UCSD-AML1 (cell line): ENCODE measurements at regions not wholly inside any gene's neighbourhood (a gene's known extent, or its start where the extent isn't known, plus 50 kb on each side); places are given as distances from the start of the nearest gene placed in this dataset.

Experiments
- DNase-seq: peaks from one replicate; lab custom pipeline; 2025; ENCODE audit not compliant: unreplicated experiment; lab: John Stamatoyannopoulos, UW

DNA sequence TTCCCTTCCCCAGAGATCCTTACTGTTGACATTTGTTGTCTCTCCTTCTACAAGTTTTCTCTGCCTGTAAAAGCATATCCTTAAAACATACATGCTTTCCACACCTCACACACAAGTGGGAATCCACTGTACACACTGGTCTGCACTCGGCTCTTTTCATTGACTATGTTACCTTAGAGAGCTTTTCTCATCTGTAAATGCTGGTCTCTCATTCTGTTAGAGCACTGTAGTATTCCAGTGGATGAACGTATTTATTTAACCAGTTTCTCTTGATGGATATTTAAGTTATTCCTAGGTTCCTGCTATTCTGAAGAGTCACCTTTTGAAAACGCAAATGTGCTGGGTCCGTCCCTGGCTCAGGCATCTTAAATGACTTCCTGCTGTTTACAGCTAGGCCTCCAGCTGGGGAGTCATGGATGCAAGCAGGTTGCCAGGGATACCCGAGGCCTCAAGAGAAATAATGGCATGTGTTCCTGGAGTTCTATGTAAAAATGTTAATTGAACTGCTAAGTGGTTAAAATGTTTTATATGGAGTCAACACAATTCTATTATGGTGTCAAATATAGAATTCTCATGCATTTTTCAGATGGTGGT lies 61.1 kb upstream of the TGM3 start:
- DNase-seq: no peak

GRCh38 chr20:2236256-2236655 lies 59.5 kb upstream of the TGM3 start:
- no peak for DNase-seq

- DNase-seq: peak; percentile 64
Measured at GRCh38 chr20:2237059-2237458, 58.7 kb upstream of the TGM3 start.

- no peak for DNase-seq
Measured at GRCh38 chr20:2238601-2239000, 57.2 kb upstream of the TGM3 start.

DNA sequence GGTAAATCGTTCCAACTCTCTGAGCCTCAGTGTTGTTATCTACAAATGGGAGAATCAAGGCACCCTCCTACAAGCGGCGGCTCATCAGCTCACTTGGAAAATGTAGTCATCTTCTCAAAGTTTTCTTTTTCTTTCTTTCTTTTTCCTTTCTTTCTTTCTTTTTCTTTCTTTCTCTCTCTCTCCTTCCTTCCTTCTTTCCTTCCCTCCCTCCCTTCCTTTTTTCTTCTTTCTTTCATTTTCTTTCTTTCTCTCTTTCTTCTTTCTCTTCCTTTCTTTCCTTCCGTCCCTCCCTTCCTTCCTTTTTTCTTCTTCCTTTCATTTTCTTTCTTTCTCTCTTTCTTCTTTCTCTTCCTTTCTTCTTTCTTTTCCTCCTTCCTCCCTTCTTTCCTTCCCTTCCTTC lies 55.0 kb upstream of the TGM3 start:
- DNase-seq: no peak

DNA sequence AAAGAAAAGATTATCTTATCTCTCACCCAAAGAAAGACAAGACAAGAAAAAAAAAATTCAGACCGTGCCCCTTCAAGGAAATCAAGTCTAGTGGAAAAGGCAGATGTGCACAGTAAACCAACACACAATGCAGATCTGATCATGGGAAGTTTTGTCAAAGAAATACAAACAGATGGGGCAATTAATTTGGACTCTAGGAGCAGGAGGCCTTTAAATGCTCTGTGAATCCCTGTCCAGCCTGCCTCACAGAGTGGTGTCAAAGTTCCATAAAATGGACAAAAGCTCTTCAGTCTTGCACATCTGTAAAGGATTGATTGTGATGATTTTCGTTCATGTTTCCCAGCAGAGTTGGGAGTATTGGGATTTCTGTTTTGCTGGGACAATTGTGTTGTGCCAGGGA lies 53.1 kb upstream of the TGM3 start:
- no peak for DNase-seq

DNA sequence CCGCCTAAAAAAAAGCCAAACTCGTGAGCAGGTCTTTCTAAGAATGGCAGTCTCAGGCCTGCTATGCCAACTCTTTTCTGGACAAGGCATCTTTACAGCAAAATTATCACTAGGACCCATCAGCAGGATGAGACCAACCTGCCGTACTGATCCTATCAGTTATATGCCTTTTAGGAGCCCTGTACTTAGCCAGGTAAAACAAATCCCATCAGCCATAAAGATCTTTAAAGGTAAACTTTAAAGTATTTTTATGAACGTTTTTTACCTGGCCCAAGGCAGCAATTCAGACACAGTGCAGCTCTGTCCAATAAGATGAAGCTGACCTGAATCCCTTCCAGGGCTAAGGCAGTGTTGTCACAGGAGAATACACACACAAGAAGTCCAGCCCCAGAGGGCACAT lies 51.3 kb upstream of the TGM3 start:
- no peak for DNase-seq

DNA sequence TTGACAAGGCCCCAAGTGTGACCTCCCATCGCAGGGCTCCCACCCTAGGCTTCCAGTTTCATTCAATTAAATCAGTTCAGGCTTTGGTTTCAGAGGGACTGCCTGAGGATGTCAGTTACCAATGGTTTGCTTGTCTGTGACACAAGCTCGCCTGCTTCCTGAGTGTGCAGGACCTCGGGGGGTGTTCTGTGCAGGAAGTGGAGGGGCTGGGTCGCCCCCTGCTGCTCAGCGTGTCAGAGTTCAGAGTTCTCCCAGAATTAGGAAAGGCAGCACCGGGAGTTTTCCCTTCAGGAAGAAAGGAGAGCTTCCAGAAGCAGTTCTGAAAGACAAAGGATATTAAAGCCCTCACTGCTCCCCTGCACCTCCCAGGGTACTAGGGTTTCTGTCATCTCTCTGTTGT lies 50.8 kb upstream of the TGM3 start:
- no peak for DNase-seq

DNA sequence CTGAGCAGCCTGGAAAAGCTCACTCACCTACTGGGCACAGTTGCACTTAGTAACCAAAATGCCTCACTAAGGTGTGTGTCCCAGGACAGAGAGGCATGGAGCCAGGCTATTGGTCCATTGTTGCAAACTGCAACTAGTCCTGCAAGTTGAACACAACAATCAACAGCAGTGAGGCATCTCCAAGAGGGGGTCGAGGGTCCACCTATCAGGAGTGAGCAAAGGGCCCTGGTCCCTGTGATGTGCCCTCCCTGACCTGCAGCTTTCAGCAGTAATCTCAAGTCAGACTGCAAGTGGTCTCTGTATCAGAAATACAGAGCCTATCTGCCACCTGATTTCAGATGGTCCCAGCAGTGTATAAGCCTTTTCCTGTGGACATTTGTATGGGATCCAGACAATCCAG lies 50.2 kb upstream of the TGM3 start:
- DNase-seq: no peak
